ENCODE measurements at regions not wholly inside any gene's neighbourhood (a gene's known extent, or its start where the extent isn't known, plus 50 kb on each side); places are given as distances from the start of the nearest gene placed in this dataset.
"Not testable (repeated sequence)": the region's sequence is repeated elsewhere in the genome, so short reads cannot be mapped to it uniquely, and the experiment has no call there.

GRCh38 chr4:72846280-72847111, 223.0 kb downstream of the COX18 start:
- Mint-ChIP-seq H3K4me3 (no peak overlapping the region), H3K36me3 (no peaks in the 10 kb centered on the region), H3K9me3 (ENCODE audit: low read depth) (no peaks in the 10 kb centered on the region), H3K27me3 (no peaks in the 10 kb centered on the region), H3K4me1 (no peaks in the 10 kb centered on the region), H3K27ac (no peak overlapping the region)
- CTCF ChIA-PET = no interaction called here
- DNase-seq (no peak), ATAC-seq (no peak)

GRCh38 chr4:72843466-72843865, 226.1 kb downstream of the COX18 start:
- H3K27ac Mint-ChIP-seq = no peak overlapping the region
- H3K27me3 Mint-ChIP-seq = no peaks in the 10 kb centered on the region
- CTCF ChIA-PET = no interaction called here
- no peaks in the 10 kb centered on the region for H3K9me3 Mint-ChIP-seq (ENCODE audit: low read depth)
- ATAC-seq = no peak
- no peaks in the 10 kb centered on the region for H3K4me1 Mint-ChIP-seq
- DNase-seq = no peak
- H3K4me3 Mint-ChIP-seq = no peak overlapping the region
- H3K36me3 Mint-ChIP-seq = no peaks in the 10 kb centered on the region

GRCh38 chr4:72842323-72842722, 227.2 kb downstream of the COX18 start:
- no peak for ATAC-seq
- no peaks in the 10 kb centered on the region for H3K27me3 Mint-ChIP-seq
- CTCF ChIA-PET = no interaction called here

GRCh38 chr4:72840166-72840565, 229.3 kb downstream of the COX18 start:
- H3K4me3 Mint-ChIP-seq; H3K27ac Mint-ChIP-seq; DNase-seq; H3K27me3 Mint-ChIP-seq; H3K9me3 Mint-ChIP-seq (ENCODE audit: low read depth); H3K36me3 Mint-ChIP-seq; H3K4me1 Mint-ChIP-seq; ATAC-seq; CTCF ChIA-PET: not testable (repeated sequence)

More at GRCh38 chr4:72842323-72842722, 227.2 kb downstream of the COX18 start:
- H3K36me3 Mint-ChIP-seq = no peaks in the 10 kb centered on the region
- no peaks in the 10 kb centered on the region for H3K4me1 Mint-ChIP-seq
- DNase-seq = no peak
- no peaks in the 10 kb centered on the region for H3K9me3 Mint-ChIP-seq (ENCODE audit: low read depth)
- no peak overlapping the region for H3K4me3 Mint-ChIP-seq
- H3K27ac Mint-ChIP-seq = no peak overlapping the region

DNA sequence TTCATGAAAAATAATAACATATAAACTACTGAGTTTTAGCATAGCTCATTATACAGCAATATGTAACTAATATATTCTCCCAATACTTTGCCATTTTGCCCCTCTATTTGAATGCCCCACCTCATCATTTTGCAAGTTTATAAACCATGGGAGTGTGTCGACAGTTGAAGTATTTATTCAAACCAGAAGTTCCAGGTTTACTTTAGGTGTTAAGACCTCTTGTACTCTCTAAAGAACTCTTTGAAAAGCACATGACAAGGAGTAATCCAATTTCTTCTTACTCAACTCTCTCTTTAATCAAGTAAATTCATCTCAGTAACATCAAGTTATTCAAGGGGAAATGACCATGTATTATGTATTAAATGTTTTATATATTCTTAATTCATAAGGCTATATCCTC, 240.7 kb downstream of the COX18 start:
- H3K27ac Mint-ChIP-seq = no peak overlapping the region
- peaks cover 6% of the 10 kb centered on the region for H3K9me3 Mint-ChIP-seq (ENCODE audit: low read depth)
- CTCF ChIA-PET = no interaction called here
- ATAC-seq (no peak), DNase-seq (no peak)
- H3K4me1 Mint-ChIP-seq = no peaks in the 10 kb centered on the region
- H3K4me3 Mint-ChIP-seq = no peak overlapping the region
- H3K36me3 Mint-ChIP-seq = no peaks in the 10 kb centered on the region
- H3K27me3 Mint-ChIP-seq = no peaks in the 10 kb centered on the region

- H3K4me3 Mint-ChIP-seq = no peak overlapping the region
These were observed 241.5 kb downstream of the COX18 start for GRCh38 chr4:72827968-72828367.

GRCh38 chr4:72820107-72820506, 249.4 kb downstream of the COX18 start:
- no peak for ATAC-seq
- Mint-ChIP-seq H3K36me3 (no peaks in the 10 kb centered on the region), H3K9me3 (ENCODE audit: low read depth) (no peaks in the 10 kb centered on the region), H3K4me3 (no peak overlapping the region), H3K27me3 (no peaks in the 10 kb centered on the region), H3K27ac (no peak overlapping the region), H3K4me1 (no peaks in the 10 kb centered on the region)
- DNase-seq = no peak
- CTCF ChIA-PET = no interaction called here

More at GRCh38 chr4:72827968-72828367, 241.5 kb downstream of the COX18 start:
- no peaks in the 10 kb centered on the region for H3K4me1 Mint-ChIP-seq
- ATAC-seq = no peak
- H3K27ac Mint-ChIP-seq = no peak overlapping the region
- DNase-seq = no peak
- peaks cover 5% of the 10 kb centered on the region for H3K9me3 Mint-ChIP-seq (ENCODE audit: low read depth)
- CTCF ChIA-PET = no interaction called here
- H3K36me3 Mint-ChIP-seq = no peaks in the 10 kb centered on the region
- no peaks in the 10 kb centered on the region for H3K27me3 Mint-ChIP-seq

GRCh38 chr4:72817012-72817411, 248.0 kb upstream of the ADAMTS3 start:
- Mint-ChIP-seq H3K4me1 (no peaks in the 10 kb centered on the region), H3K4me3 (no peak overlapping the region), H3K9me3 (ENCODE audit: low read depth) (no peaks in the 10 kb centered on the region), H3K27ac (no peak overlapping the region), H3K27me3 (no peaks in the 10 kb centered on the region), H3K36me3 (no peaks in the 10 kb centered on the region)
- DNase-seq (no peak), ATAC-seq (no peak)
- CTCF ChIA-PET = no interaction called here

- H3K27ac Mint-ChIP-seq = no peak overlapping the region
- no peaks in the 10 kb centered on the region for H3K9me3 Mint-ChIP-seq (ENCODE audit: low read depth)
- H3K4me1 Mint-ChIP-seq = no peaks in the 10 kb centered on the region
- ATAC-seq (no peak), DNase-seq (no peak)
- no peaks in the 10 kb centered on the region for H3K36me3 Mint-ChIP-seq
- no peak overlapping the region for H3K4me3 Mint-ChIP-seq
- CTCF ChIA-PET = no interaction called here
- no peaks in the 10 kb centered on the region for H3K27me3 Mint-ChIP-seq
These were observed 245.2 kb upstream of the ADAMTS3 start for GRCh38 chr4:72814241-72814640.

- no peak overlapping the region for H3K27ac Mint-ChIP-seq
- H3K27me3 Mint-ChIP-seq = no peaks in the 10 kb centered on the region
- CTCF ChIA-PET = no interaction called here
These were observed 240.2 kb upstream of the ADAMTS3 start for GRCh38 chr4:72809208-72809607.

GRCh38 chr4:72805284-72805683, 236.3 kb upstream of the ADAMTS3 start:
- H3K4me3 Mint-ChIP-seq = no peak overlapping the region
- H3K36me3 Mint-ChIP-seq = no peaks in the 10 kb centered on the region
- no peaks in the 10 kb centered on the region for H3K9me3 Mint-ChIP-seq (ENCODE audit: low read depth)
- CTCF ChIA-PET = no interaction called here
- no peak overlapping the region for H3K27ac Mint-ChIP-seq
- DNase-seq (no peak), ATAC-seq (no peak)
- H3K4me1 Mint-ChIP-seq = no peaks in the 10 kb centered on the region
- H3K27me3 Mint-ChIP-seq = no peaks in the 10 kb centered on the region

More at GRCh38 chr4:72809208-72809607, 240.2 kb upstream of the ADAMTS3 start:
- H3K9me3 Mint-ChIP-seq (ENCODE audit: low read depth) = no peaks in the 10 kb centered on the region
- no peaks in the 10 kb centered on the region for H3K36me3 Mint-ChIP-seq
- no peak overlapping the region for H3K4me3 Mint-ChIP-seq
- ATAC-seq (no peak), DNase-seq (no peak)
- H3K4me1 Mint-ChIP-seq = no peaks in the 10 kb centered on the region

DNA sequence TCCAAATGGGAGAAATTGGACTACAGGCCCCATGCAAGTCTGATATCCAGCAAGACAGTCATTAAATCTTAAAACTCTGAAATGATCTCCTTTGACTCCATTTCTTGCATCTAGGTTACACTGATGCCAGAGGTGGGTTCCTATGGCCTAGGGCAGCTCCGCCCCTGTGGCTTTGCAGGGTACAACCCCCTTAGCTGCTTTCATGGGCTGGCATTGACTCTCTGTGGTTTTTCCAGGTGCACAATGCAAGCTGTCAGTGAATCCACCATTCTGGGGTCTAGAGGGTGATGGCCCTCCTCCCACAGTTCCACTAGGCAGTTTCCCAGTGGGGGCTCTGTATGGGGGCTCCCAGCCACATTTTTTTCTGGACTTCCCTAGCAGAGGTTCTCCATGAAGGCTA, 228.5 kb upstream of the ADAMTS3 start:
- Mint-ChIP-seq H3K4me1 (no peaks in the 10 kb centered on the region), H3K27me3 (no peaks in the 10 kb centered on the region), H3K36me3 (no peaks in the 10 kb centered on the region), H3K9me3 (ENCODE audit: low read depth) (no peaks in the 10 kb centered on the region), H3K27ac (no peak overlapping the region), H3K4me3 (no peak overlapping the region)
- CTCF ChIA-PET = no interaction called here
- DNase-seq (no peak), ATAC-seq (no peak)

DNA sequence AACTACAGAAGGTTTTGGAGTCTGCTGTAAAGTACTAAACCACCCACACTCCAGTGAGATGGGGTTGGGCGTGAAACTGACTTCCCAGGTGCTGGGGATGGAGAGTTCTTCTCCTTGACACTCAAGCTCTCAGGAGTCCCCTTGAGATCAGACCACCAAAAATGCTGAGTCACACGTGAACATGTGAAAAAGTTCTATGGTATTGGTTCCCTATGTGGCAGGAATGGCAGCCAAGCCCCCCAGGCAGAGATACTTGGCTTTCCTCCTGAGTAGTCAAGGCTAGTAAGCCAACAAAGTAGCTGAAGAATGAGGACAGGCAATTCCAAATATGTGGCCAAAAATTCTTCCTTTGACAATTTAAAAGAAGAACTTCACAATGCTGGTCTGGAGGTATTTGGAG, 222.0 kb upstream of the ADAMTS3 start:
- DNase-seq (no peak), ATAC-seq (no peak)
- CTCF ChIA-PET = no interaction called here
- H3K9me3 Mint-ChIP-seq (ENCODE audit: low read depth) = peaks cover 3% of the 10 kb centered on the region
- no peaks in the 10 kb centered on the region for H3K36me3 Mint-ChIP-seq
- no peak overlapping the region for H3K4me3 Mint-ChIP-seq
- H3K27ac Mint-ChIP-seq = no peak overlapping the region
- no peaks in the 10 kb centered on the region for H3K4me1 Mint-ChIP-seq
- no peaks in the 10 kb centered on the region for H3K27me3 Mint-ChIP-seq

GRCh38 chr4:72786401-72786990, 217.5 kb upstream of the ADAMTS3 start:
- CTCF ChIA-PET = no interaction called here

More at GRCh38 chr4:72786401-72786990, 217.5 kb upstream of the ADAMTS3 start:
- no peak overlapping the region for H3K27ac Mint-ChIP-seq
- H3K9me3 Mint-ChIP-seq (ENCODE audit: low read depth) = no peaks in the 10 kb centered on the region
- no peaks in the 10 kb centered on the region for H3K36me3 Mint-ChIP-seq
- H3K4me1 Mint-ChIP-seq = no peaks in the 10 kb centered on the region
- H3K4me3 Mint-ChIP-seq = no peak overlapping the region
- ATAC-seq (no peak), DNase-seq (no peak)
- H3K27me3 Mint-ChIP-seq = no peaks in the 10 kb centered on the region

All from activated CD8-positive, alpha-beta memory T cell treated with anti-CD3 and anti-CD28 coated beads, Interleukin-2, amount 10 ng/mL, durations not matched to agents 7 days and 5 days (primary cell).